ENCODE measurements at regions not wholly inside any gene's neighbourhood (a gene's known extent, or its start where the extent isn't known, plus 50 kb on each side); places are given as distances from the start of the nearest gene placed in this dataset.

- TF ChIP-seq CTCF (IDR thresholded peaks at IDR 0.05 in 8 of 11, conservative IDR thresholded peaks at IDR 0.05 in 3 of 11) (no peak), POLR2AphosphoS5 (IDR thresholded peaks at IDR 0.05) (no peak), POLR2A (IDR thresholded peaks at IDR 0.05) (no peak)
These were observed 76.9 kb upstream of the PMAIP1 start for GRCh38 chr18:59822612-59823550.

Measured in spleen (tissue), 7 donors.